Loucy (cell line): ENCODE measurements at regions not wholly inside any gene's neighbourhood (a gene's known extent, or its start where the extent isn't known, plus 50 kb on each side); places are given as distances from the start of the nearest gene placed in this dataset.

Experiments
- CTCF ChIP-seq: fragments of 200-600 bp; sonication (generic); conservative IDR thresholded peaks from 2 replicates; pipeline ENCODE4 v1.5.1; 2014; ENCODE audit warnings: mild to moderate bottlenecking, antibody characterized with exemption, low read length
- EZH2phosphoT487 ChIP-seq: fragments of 200-600 bp; IDR thresholded peaks from 2 replicates; pipeline ENCODE4 v1.6.1; 2018; ENCODE audit warnings: antibody characterized with exemption, mild to moderate bottlenecking, moderate library complexity, borderline replicate concordance

- no peak for TF ChIP-seq CTCF
- TF ChIP-seq EZH2phosphoT487: no peak
These were observed 221.9 kb downstream of the TSN start for GRCh38 chr2:121977326-121977725.
